Type B pancreatic cell (in vitro differentiated cells): ENCODE measurements at regions not wholly inside any gene's neighbourhood (a gene's known extent, or its start where the extent isn't known, plus 50 kb on each side); places are given as distances from the start of the nearest gene placed in this dataset.
"Not testable (repeated sequence)": the region's sequence is repeated elsewhere in the genome, so short reads cannot be mapped to it uniquely, and the experiment has no call there.

Experiments used
- DNase-seq: peaks from one replicate; pipeline ENCODE4 v3.0.0; 2021; ENCODE audit warnings: mixed read lengths; ENCODE audit not compliant: unreplicated experiment; ENCODE audit errors: extremely low spot score
- H3K27ac Mint-ChIP-seq: 2 replicates; pipeline ENCODE4 v1.8.0; 2021; ENCODE audit warnings: mild to moderate bottlenecking, mixed read lengths
- H3K27me3 Mint-ChIP-seq: 2 replicates; pipeline ENCODE4 v1.8.0; 2021; ENCODE audit warnings: mixed read lengths
- H3K36me3 Mint-ChIP-seq: 2 replicates; pipeline ENCODE4 v1.8.0; 2021; ENCODE audit warnings: mixed read lengths
- H3K4me1 Mint-ChIP-seq: one replicate; pipeline ENCODE4 v1.8.0; 2021; ENCODE audit warnings: mixed read lengths; ENCODE audit not compliant: unreplicated experiment
- H3K4me3 Mint-ChIP-seq: 2 replicates; pipeline ENCODE4 v1.8.0; 2021; ENCODE audit warnings: mild to moderate bottlenecking, mixed read lengths
- H3K9me3 Mint-ChIP-seq: 2 replicates; pipeline ENCODE4 v1.8.0; 2021; ENCODE audit warnings: mixed read lengths
- TF ChIP-seq, protein P1 (sequence below): fragments of 200-600 bp; sonication (generic); conservative IDR thresholded peaks from 2 replicates; pipeline ENCODE4 v1.5.0; 2021; ENCODE audit warnings: antibody characterized with exemption, mild to moderate bottlenecking

DNA sequence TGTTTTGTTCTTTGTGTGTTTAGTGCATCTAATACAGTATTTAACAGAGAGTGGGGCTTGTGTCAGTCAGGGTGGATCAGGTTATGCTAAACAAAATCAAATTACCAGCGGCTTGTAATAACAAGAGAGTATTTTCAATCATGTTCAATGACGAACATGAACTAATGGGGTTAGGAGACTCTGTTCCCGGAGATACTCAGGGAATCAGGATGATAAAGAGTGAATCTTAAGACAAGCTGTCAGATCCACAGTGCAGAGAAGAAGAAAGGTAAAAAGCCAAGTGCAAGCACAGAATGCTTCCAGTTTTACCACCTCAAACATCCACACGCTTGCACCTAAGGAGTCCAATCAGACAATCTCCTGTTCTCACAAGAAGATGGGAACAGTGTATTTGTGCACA, 1331.5 kb upstream of the TMEM132C start:
- Mint-ChIP-seq H3K27ac (no peak overlapping the region), H3K4me1 (no peaks in the 10 kb centered on the region), H3K27me3 (no peaks in the 10 kb centered on the region), H3K36me3 (no peaks in the 10 kb centered on the region), H3K9me3 (no peaks in the 10 kb centered on the region), H3K4me3 (no peak overlapping the region)
- no peak for DNase-seq
- TF ChIP-seq, protein P1, sequence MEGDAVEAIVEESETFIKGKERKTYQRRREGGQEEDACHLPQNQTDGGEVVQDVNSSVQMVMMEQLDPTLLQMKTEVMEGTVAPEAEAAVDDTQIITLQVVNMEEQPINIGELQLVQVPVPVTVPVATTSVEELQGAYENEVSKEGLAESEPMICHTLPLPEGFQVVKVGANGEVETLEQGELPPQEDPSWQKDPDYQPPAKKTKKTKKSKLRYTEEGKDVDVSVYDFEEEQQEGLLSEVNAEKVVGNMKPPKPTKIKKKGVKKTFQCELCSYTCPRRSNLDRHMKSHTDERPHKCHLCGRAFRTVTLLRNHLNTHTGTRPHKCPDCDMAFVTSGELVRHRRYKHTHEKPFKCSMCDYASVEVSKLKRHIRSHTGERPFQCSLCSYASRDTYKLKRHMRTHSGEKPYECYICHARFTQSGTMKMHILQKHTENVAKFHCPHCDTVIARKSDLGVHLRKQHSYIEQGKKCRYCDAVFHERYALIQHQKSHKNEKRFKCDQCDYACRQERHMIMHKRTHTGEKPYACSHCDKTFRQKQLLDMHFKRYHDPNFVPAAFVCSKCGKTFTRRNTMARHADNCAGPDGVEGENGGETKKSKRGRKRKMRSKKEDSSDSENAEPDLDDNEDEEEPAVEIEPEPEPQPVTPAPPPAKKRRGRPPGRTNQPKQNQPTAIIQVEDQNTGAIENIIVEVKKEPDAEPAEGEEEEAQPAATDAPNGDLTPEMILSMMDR = no peak

DNA sequence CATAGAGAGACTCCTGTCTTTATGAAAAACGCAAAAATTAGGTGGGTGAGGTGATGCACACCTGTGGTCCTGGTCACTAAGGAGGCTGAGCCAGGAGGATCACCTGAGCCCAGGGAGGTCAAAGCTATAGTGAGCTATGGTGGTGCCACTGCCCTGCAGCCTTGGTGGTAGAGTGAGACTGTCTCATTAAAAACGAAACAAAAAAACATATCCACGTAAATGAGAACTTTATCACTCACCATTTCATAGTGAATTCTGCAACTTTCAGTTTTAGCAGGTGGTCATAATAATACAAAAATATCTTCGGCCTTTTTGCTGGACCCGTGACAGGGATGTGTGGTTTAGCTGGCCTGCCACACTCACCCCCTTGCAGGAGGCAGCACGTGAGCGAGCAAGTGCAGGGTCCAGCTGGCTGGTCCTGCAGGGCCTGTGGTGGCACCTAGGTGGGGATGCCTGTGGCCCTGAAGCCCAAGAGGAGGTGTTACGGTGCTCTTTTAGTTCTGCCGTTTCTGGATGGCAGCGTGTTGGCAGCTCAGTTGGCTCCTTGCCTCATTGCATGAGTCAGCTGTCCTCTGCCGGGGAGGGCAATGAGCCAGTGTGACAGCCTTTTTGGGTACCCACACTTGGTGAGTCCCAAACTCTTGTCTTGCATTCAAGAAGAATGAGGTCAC, 1330.7 kb upstream of the TMEM132C start:
- H3K36me3 Mint-ChIP-seq = no peaks in the 10 kb centered on the region
- H3K27me3 Mint-ChIP-seq = no peaks in the 10 kb centered on the region
- H3K4me3 Mint-ChIP-seq = no peak overlapping the region
- no peak overlapping the region for H3K27ac Mint-ChIP-seq
- DNase-seq = no peak
- TF ChIP-seq, protein P1 = no peak
- H3K4me1 Mint-ChIP-seq = no peaks in the 10 kb centered on the region
- no peaks in the 10 kb centered on the region for H3K9me3 Mint-ChIP-seq

- H3K4me3 Mint-ChIP-seq = no peak overlapping the region
- H3K9me3 Mint-ChIP-seq = no peaks in the 10 kb centered on the region
- TF ChIP-seq, protein P1 = no peak
- H3K27ac Mint-ChIP-seq = no peak overlapping the region
- H3K4me1 Mint-ChIP-seq = no peaks in the 10 kb centered on the region
- DNase-seq = no peak
- no peaks in the 10 kb centered on the region for H3K27me3 Mint-ChIP-seq
- H3K36me3 Mint-ChIP-seq = no peaks in the 10 kb centered on the region
Observed at GRCh38 chr12:126937431-126937830, 1329.5 kb upstream of the TMEM132C start.

DNA sequence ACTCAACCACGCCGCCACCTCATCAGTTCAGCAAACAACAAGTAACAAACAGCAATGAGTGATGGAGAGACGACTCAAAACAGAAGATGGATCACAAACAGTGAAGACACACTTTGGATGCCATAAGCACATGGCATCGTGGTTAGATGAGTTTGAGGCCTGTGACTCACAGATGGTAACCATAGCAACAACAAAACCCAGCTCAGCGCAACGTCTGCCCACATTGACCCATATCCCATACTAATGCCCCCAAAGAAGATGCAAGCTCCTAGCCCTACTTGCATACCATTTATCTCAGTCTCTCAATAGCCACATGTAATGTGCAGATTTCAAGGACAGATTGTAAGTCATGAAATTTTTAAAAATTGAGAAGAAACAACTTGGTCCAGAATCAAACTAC, 1322.3 kb upstream of the TMEM132C start:
- Mint-ChIP-seq H3K9me3 (peaks cover 10% of the 10 kb centered on the region), H3K4me3 (no peak overlapping the region), H3K4me1 (no peaks in the 10 kb centered on the region), H3K27ac (no peak overlapping the region), H3K36me3 (no peaks in the 10 kb centered on the region), H3K27me3 (peaks cover 3% of the 10 kb centered on the region)
- TF ChIP-seq, protein P1 = no peak
- DNase-seq = no peak

DNA sequence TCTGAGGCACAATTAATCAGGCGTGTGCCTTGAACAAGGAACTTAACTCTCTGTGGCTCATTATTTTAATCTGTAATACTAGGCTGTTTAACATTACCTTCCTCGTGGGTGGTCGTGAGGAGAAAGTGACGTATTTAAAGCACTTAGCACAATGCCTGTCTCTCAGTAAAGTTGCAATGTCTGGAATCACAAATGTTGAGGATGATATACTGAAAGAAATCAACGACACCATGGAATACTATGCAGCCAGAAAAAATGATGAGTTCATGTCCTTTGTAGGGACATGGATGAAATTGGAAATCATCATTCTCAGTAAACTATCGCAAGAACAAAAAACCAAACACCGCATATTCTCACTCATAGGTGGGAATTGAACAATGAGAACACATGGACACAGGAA, 1320.0 kb upstream of the TMEM132C start:
- not testable (repeated sequence) for H3K27me3 Mint-ChIP-seq, H3K4me1 Mint-ChIP-seq, H3K36me3 Mint-ChIP-seq, H3K4me3 Mint-ChIP-seq, H3K27ac Mint-ChIP-seq, DNase-seq
- H3K9me3 Mint-ChIP-seq = peaks cover 10% of the 10 kb centered on the region

GRCh38 chr12:126949558-126949957, 1317.4 kb upstream of the TMEM132C start:
- peaks cover 7% of the 10 kb centered on the region for H3K4me1 Mint-ChIP-seq
- no peak overlapping the region for H3K4me3 Mint-ChIP-seq
- TF ChIP-seq, protein P1 = no peak
- no peaks in the 10 kb centered on the region for H3K36me3 Mint-ChIP-seq
- peaks cover 7% of the 10 kb centered on the region for H3K9me3 Mint-ChIP-seq
- DNase-seq = no peak
- no peak overlapping the region for H3K27ac Mint-ChIP-seq
- H3K27me3 Mint-ChIP-seq = peaks cover 3% of the 10 kb centered on the region
